ENCODE measurements at regions not wholly inside any gene's neighbourhood (a gene's known extent, or its start where the extent isn't known, plus 50 kb on each side); places are given as distances from the start of the nearest gene placed in this dataset.

GRCh38 chr14:38884109-38884508, 218.9 kb downstream of the SEC23A start (continued):
- TF ChIP-seq OVOL2 (CRISPR knock-in tag; IDR thresholded peaks at IDR 0.05; ENCODE audit: borderline replicate concordance) (no peak), ZNF138 (CRISPR knock-in tag; conservative IDR thresholded peaks at IDR 0.05) (no peak), ZNF416 (CRISPR knock-in tag; IDR thresholded peaks at IDR 0.05) (no peak), SOX15 (CRISPR knock-in tag; IDR thresholded peaks at IDR 0.05) (no peak)

GRCh38 chr14:38883127-38883526, 219.9 kb downstream of the SEC23A start:
- ATAC-seq (no peak), DNase-seq (ENCODE audit: low spot score) (no peak)
- H3K9me3 Mint-ChIP-seq, result no peaks in the 10 kb centered on the region
- H3K27me3 Mint-ChIP-seq (ENCODE audit: low read depth), result peaks cover 3% of the 10 kb centered on the region; the same call in 1 of the 2 replicates
- H3K4me3 Mint-ChIP-seq, result no peak overlapping the region
- H3K4me1 Mint-ChIP-seq, result no peaks in the 10 kb centered on the region
- no peak for TF ChIP-seq GTF2I (CRISPR knock-in tag; conservative IDR thresholded peaks at IDR 0.05)
- no peak for TF ChIP-seq SMAD4 (CRISPR knock-in tag; IDR thresholded peaks at IDR 0.05)
- TF ChIP-seq SMAD3 (CRISPR knock-in tag; IDR thresholded peaks at IDR 0.05; ENCODE audit: borderline replicate concordance), result no peak
- TF ChIP-seq ZNF232 (CRISPR knock-in tag; IDR thresholded peaks at IDR 0.05), result no peak
- TF ChIP-seq ZBTB21 (CRISPR knock-in tag; IDR thresholded peaks at IDR 0.05; ENCODE audit: borderline replicate concordance), result no peak
- no peak for TF ChIP-seq ZNF532 (CRISPR knock-in tag; IDR thresholded peaks at IDR 0.05; ENCODE audit: borderline replicate concordance)
- no peak for TF ChIP-seq ZNF425 (CRISPR knock-in tag; conservative IDR thresholded peaks at IDR 0.05)
- no peak for TF ChIP-seq CDX4 (CRISPR knock-in tag; IDR thresholded peaks at IDR 0.05; ENCODE audit: borderline replicate concordance)
- TF ChIP-seq E2F4 (CRISPR knock-in tag; IDR thresholded peaks at IDR 0.05; ENCODE audit: borderline replicate concordance, low read depth), result no peak
- TF ChIP-seq OVOL2 (CRISPR knock-in tag; IDR thresholded peaks at IDR 0.05; ENCODE audit: borderline replicate concordance), result no peak
- TF ChIP-seq USF1 (CRISPR knock-in tag; IDR thresholded peaks at IDR 0.05), result no peak
- TF ChIP-seq ZNF317 (CRISPR knock-in tag; IDR thresholded peaks at IDR 0.05; ENCODE audit: borderline replicate concordance, low read depth), result no peak
- TF ChIP-seq PRDM15 (CRISPR knock-in tag; IDR thresholded peaks at IDR 0.05), result no peak
- no peak for TF ChIP-seq SOX15 (CRISPR knock-in tag; IDR thresholded peaks at IDR 0.05)
- POLR2A ChIA-PET, result no interaction called here
- H3K27ac Mint-ChIP-seq, result no peak overlapping the region
- CTCF ChIA-PET, result interaction anchor here (1.5 kb wide), 1 partner anchor 15 kb away, joined by 4 read pairs; no protein-coding TSS in a partner anchor
- no peaks in the 10 kb centered on the region for H3K36me3 Mint-ChIP-seq

All from WTC11 (cell line).